Activated naive CD8-positive, alpha-beta T cell treated with anti-CD3 and anti-CD28 coated beads, Interleukin-2, amount 10 ng/mL, durations not matched to agents 7 days and 5 days (primary cell): ENCODE measurements at regions not wholly inside any gene's neighbourhood (a gene's known extent, or its start where the extent isn't known, plus 50 kb on each side); places are given as distances from the start of the nearest gene placed in this dataset.
"Not testable (repeated sequence)": the region's sequence is repeated elsewhere in the genome, so short reads cannot be mapped to it uniquely, and the experiment has no call there.

ENCODE experiments used
- ATAC-seq: fragments of 150-1000 bp; cut with Tn5 transposase; one replicate; pipeline ENCODE4 v1.10.0; 2021; ENCODE audit warnings: low read depth, moderate library complexity
- POLR2A ChIA-PET: fragments of 350-600 bp; sonication (Branson Sonifier 250); formaldehyde crosslinking; loops from one replicate; lab custom pipeline; 2021; ENCODE audit warnings: antibody characterized with exemption; lab: Charles Lee
- DNase-seq: peaks from one replicate; pipeline ENCODE4 v3.0.0; 2021
- H3K27ac Mint-ChIP-seq: one replicate; pipeline ENCODE4 v1.8.0; 2022; ENCODE audit warnings: mild to moderate bottlenecking, mixed read lengths
- H3K27me3 Mint-ChIP-seq: one replicate; pipeline ENCODE4 v1.8.0; 2022; ENCODE audit warnings: mild to moderate bottlenecking, moderate library complexity, mixed read lengths
- H3K36me3 Mint-ChIP-seq: one replicate; pipeline ENCODE4 v1.8.0; 2021; ENCODE audit warnings: mild to moderate bottlenecking, mixed read lengths
- H3K4me1 Mint-ChIP-seq: one replicate; pipeline ENCODE4 v1.8.0; 2021; ENCODE audit warnings: mixed read lengths
- H3K4me3 Mint-ChIP-seq: one replicate; pipeline ENCODE4 v1.8.0; 2022; ENCODE audit warnings: mild to moderate bottlenecking, moderate library complexity, mixed read lengths
- H3K9me3 Mint-ChIP-seq: one replicate; pipeline ENCODE4 v1.8.0; 2021; ENCODE audit warnings: mixed read lengths

DNA sequence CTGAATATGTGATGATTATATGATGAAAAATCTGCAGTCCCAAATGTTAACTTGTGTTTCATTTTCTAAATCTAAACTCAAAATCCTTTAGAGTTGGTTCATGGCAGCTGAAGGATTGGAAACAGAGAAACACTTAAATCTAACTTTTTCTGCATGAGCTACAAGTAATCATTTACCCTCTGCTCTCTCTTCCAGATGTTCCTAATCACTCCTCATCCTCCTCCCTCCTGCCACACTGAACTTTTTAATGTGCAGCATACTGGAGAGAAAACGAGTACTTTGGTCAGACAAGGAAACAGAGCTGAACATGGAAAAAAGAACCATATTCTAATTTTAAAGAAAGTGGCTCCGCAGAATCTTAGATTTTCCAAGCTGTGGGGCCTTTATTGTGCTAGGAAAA lies 321.2 kb upstream of the COL8A1 start:
- H3K9me3 Mint-ChIP-seq, result peaks cover under 1% of the 10 kb centered on the region
- no peaks in the 10 kb centered on the region for H3K4me1 Mint-ChIP-seq
- H3K27ac Mint-ChIP-seq, result no peak overlapping the region
- H3K4me3 Mint-ChIP-seq, result no peak overlapping the region
- DNase-seq (no peak), ATAC-seq (no peak)
- no peaks in the 10 kb centered on the region for H3K27me3 Mint-ChIP-seq
- POLR2A ChIA-PET, result no interaction called here
- H3K36me3 Mint-ChIP-seq, result no peaks in the 10 kb centered on the region

DNA sequence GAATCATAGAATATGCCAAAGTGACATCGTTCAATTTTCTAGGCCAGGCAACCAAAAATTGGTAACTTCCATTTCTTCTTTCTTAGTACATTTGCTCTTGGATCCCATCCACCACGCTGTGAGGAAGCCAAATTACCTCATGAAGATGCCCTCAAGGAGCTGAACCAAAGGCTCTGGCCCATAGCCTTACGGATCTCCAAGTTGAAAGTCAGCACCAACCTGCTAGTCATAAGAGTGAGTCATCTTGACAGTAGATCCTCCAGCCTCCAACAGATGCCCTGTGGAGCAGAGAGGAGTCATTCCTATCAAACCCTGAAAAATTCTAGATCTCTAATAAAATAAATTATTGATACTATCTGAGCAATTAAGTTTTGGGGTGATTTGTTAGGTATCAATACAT lies 322.5 kb upstream of the COL8A1 start:
- Mint-ChIP-seq H3K27ac (no peak overlapping the region), H3K9me3 (peaks cover 2% of the 10 kb centered on the region), H3K4me1 (no peaks in the 10 kb centered on the region), H3K27me3 (no peaks in the 10 kb centered on the region), H3K36me3 (no peaks in the 10 kb centered on the region), H3K4me3 (no peak overlapping the region)
- DNase-seq (no peak), ATAC-seq (no peak)
- POLR2A ChIA-PET, result no interaction called here

DNA sequence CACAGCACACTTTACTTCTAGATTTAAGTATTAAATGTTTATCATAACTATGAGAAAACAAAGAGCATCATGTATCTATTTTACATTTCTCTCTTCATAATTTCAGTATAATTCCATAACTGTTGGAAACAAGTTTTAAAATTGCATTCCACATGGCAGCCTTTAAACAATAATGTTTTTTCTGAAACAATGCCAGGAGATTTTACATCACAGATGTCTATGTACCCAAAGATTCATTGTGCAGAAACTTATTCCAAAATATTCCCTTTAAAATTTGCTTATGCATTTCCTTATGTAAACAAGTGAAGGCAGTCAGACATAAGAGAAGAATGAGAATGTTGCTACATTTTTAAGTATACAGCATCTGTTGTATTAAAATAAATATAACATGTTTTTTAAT lies 324.9 kb upstream of the COL8A1 start:
- H3K27me3 Mint-ChIP-seq, result no peaks in the 10 kb centered on the region
- H3K4me3 Mint-ChIP-seq, result no peak overlapping the region
- H3K27ac Mint-ChIP-seq, result no peak overlapping the region
- peaks cover 8% of the 10 kb centered on the region for H3K9me3 Mint-ChIP-seq
- DNase-seq (no peak), ATAC-seq (no peak)
- H3K36me3 Mint-ChIP-seq, result no peaks in the 10 kb centered on the region
- POLR2A ChIA-PET, result no interaction called here
- no peaks in the 10 kb centered on the region for H3K4me1 Mint-ChIP-seq

DNA sequence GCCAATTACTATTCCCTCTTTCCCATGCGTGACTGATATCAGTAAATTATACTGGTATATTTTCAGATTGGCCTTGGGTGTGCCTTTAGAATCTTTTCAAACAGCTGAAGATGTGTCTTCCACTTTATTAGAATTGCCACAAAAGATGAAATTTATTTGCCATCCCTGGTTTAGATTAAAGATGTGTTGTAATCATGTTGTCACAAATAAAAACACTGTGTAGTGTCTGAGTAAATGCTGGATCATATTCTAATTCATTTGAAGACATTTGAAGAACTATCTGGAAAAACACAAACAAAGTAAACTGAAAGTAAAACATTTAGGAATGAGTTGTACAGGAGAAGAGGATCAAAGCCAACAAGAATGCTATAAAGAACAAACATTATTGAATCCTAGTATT lies 339.7 kb upstream of the COL8A1 start:
- H3K27me3 Mint-ChIP-seq, result no peaks in the 10 kb centered on the region
- no peak overlapping the region for H3K27ac Mint-ChIP-seq
- no peaks in the 10 kb centered on the region for H3K4me1 Mint-ChIP-seq
- peaks cover 6% of the 10 kb centered on the region for H3K9me3 Mint-ChIP-seq
- ATAC-seq, result no peak
- no peak for DNase-seq
- no peaks in the 10 kb centered on the region for H3K36me3 Mint-ChIP-seq
- no peak overlapping the region for H3K4me3 Mint-ChIP-seq
- POLR2A ChIA-PET, result no interaction called here

DNA sequence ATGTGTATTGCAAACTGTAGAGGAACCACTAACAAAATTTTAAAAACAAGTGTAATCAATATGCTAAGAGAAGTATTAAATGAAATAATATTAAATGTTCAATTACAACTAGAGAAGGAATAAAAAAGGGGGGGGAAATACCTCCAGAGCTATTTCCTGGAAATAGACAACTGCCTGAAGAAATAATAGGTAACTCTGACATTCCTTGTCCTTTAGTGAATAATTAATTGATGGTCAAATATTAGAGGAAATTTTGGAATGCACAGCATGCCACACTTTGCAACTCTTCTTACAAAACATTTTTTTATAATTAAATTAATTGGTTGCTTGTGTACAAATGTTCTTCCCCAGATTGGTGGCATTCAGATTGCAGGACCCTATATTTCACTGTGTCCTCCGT lies 342.6 kb upstream of the COL8A1 start:
- ATAC-seq (no peak), DNase-seq (no peak)

DNA sequence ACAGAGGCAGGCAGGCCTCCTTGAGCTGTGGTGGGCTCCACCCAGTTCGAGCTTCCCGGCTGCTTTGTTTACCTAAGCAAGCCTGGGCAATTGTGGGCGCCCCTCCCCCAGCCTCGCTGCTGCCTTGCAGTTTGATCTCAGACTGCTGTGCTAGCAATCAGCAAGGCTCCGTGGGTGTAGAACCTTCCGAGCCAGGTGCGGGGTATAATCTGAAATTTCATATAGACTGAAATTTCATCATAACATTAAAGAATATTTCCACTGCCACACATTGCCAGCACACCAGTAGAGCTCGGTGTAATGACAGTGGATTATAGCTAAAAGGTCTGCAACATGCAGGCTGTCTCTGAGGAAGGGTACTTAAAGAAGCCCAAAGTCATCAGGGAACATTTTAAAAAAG lies 344.3 kb upstream of the COL8A1 start:
- ATAC-seq, DNase-seq, H3K4me1 Mint-ChIP-seq, H3K36me3 Mint-ChIP-seq, H3K27ac Mint-ChIP-seq, H3K4me3 Mint-ChIP-seq, H3K27me3 Mint-ChIP-seq, H3K9me3 Mint-ChIP-seq, POLR2A ChIA-PET: not testable (repeated sequence)

More for the DNA sequence above, 342.6 kb upstream of the COL8A1 start:
- H3K9me3 Mint-ChIP-seq, result peaks cover 4% of the 10 kb centered on the region
- H3K27ac Mint-ChIP-seq, result no peak overlapping the region
- POLR2A ChIA-PET, result no interaction called here
- H3K4me1 Mint-ChIP-seq, result no peaks in the 10 kb centered on the region
- H3K36me3 Mint-ChIP-seq, result no peaks in the 10 kb centered on the region
- no peaks in the 10 kb centered on the region for H3K27me3 Mint-ChIP-seq
- no peak overlapping the region for H3K4me3 Mint-ChIP-seq

DNA sequence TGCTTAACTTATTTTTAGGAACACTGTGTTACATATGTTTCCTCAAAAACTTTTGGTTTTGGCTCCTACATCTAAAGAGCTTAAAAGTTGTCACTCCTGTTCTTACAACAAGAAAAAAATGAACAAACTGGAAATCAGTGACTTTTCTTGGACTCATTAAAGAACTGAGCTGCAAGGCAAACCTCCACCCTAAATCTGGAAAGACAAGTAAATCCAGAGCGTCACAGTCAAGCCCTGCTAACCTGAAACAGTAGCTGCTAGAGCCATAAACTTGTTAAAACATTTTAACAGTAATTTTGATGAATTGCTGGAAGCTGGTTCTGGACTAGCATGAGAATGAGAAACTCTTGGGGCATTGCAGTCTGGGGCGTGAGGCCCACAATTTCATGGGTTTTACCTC lies 350.5 kb upstream of the COL8A1 start:
- POLR2A ChIA-PET, result no interaction called here
- no peak for ATAC-seq
- Mint-ChIP-seq H3K9me3 (no peaks in the 10 kb centered on the region), H3K27me3 (no peaks in the 10 kb centered on the region), H3K4me3 (no peak overlapping the region), H3K36me3 (no peaks in the 10 kb centered on the region), H3K27ac (no peak overlapping the region), H3K4me1 (no peaks in the 10 kb centered on the region)
- no peak for DNase-seq

DNA sequence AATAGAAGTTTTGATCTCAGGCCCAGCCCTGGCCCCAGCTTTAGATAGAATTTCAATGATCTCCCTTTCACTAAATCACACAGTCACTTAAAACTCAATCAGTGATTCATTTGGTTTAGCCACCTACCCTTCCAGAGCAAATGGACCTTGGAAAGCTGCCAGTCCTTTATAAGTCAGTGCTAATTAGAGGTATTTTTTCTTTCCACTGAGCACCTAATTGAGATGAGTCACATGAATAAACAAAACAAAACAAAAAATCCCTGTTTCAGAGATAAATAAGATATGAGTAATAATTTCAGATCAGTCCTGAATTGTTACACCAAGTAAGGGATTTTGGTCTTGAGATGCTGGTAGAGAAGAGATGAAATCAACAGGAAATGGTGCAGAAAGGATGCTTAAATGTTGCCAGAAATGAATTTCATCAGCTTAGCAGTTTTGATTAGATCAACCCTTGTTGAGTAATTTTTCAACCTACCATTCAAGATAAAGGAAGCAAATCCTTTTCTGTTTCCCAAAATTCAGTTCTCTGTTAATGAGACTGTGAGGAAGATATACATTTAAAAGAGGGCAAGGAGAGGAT lies 352.0 kb upstream of the COL8A1 start:
- H3K9me3 Mint-ChIP-seq, result peaks cover 1% of the 10 kb centered on the region
- H3K36me3 Mint-ChIP-seq, result no peaks in the 10 kb centered on the region
- ATAC-seq (no peak), DNase-seq (no peak)
- no peaks in the 10 kb centered on the region for H3K4me1 Mint-ChIP-seq
- H3K27me3 Mint-ChIP-seq, result no peaks in the 10 kb centered on the region
- H3K27ac Mint-ChIP-seq, result no peak overlapping the region
- H3K4me3 Mint-ChIP-seq, result no peak overlapping the region
- POLR2A ChIA-PET, result no interaction called here

DNA sequence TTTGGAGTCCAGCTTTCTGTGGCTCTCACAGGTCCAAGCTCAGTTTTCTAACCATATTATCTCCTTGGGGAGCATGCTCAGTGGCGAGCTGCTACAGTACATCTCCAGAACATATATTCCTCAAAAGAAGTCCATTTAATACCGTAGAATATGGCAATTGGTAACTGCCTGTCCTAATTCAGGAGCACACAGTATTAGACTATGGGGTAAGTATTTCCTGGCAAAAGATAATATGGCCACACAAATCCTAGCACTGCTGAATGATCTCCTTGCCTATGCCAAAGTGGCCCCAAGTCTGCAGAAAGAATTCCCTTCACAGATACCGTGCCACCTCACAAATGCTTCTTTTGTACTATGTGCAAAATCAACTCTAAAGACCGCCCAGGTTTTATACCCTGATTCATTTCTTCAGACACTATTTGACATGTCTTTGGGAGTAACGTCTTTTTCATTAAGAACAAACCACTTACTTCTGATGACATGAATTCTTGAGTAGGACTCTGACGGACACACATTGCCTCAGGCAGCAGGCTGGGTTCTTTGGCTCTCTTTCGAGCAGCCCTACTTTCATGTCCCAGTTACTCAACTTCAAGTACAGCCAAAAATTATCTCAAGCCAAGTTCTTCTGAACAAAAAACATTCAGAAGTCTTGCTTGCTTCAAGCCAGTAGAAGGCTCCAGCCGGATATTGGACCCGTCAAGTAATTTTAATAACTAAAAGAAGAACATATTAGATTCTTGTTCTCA lies 368.3 kb upstream of the DCBLD2 start:
- H3K9me3 Mint-ChIP-seq, result peaks cover 3% of the 10 kb centered on the region
- no peaks in the 10 kb centered on the region for H3K27me3 Mint-ChIP-seq
- DNase-seq (no peak), ATAC-seq (no peak)
- POLR2A ChIA-PET, result no interaction called here
- no peak overlapping the region for H3K27ac Mint-ChIP-seq
- H3K4me1 Mint-ChIP-seq, result no peaks in the 10 kb centered on the region
- no peak overlapping the region for H3K4me3 Mint-ChIP-seq
- no peaks in the 10 kb centered on the region for H3K36me3 Mint-ChIP-seq

DNA sequence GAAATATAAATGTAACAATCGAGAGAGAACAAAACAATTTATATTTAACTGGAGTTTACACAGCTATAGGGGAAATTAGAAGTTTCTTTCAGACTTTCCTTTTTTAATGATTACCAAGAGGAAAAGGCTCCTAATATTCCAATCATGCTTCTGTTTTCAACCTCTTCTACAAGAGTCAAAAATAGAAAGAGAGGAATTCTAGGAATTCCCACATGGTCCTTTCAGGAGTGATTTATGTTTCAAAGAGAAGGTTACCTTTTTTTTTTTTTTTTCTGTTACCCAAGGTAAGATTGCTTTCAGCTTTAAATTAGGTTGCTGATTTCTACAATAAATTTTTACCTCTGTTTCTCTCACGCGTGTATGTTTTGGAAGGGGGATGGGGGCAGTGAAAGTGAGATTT lies 355.3 kb upstream of the DCBLD2 start:
- H3K4me1 Mint-ChIP-seq, result no peaks in the 10 kb centered on the region
- DNase-seq (no peak), ATAC-seq (no peak)
- H3K27ac Mint-ChIP-seq, result no peak overlapping the region
- H3K36me3 Mint-ChIP-seq, result no peaks in the 10 kb centered on the region
- POLR2A ChIA-PET, result no interaction called here
- no peaks in the 10 kb centered on the region for H3K27me3 Mint-ChIP-seq
- H3K4me3 Mint-ChIP-seq, result no peak overlapping the region
- peaks cover 4% of the 10 kb centered on the region for H3K9me3 Mint-ChIP-seq

DNA sequence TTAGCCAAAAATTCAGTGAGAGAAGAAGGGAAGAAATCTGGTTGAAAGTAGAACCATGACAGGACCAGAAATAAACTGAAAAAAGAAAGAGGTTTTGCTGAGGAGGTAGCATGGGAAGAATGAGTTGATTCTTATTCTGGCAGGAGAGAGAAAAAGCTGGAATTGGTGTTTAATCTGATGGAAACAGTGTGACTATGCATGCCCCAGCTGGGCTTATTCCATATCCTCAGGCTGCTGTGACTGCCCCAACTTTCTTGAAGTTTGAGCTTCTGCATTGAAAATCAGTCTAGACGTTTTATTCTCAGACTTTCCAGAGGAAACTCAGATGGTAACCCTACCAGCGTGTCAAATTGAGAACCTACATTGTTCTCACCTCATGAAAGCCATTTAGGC lies 352.5 kb upstream of the DCBLD2 start:
- H3K4me3 Mint-ChIP-seq, result no peak overlapping the region
- H3K36me3 Mint-ChIP-seq, result no peaks in the 10 kb centered on the region
- POLR2A ChIA-PET, result no interaction called here
- no peak overlapping the region for H3K27ac Mint-ChIP-seq
- H3K27me3 Mint-ChIP-seq, result no peaks in the 10 kb centered on the region
- ATAC-seq (no peak), DNase-seq (no peak)
- no peaks in the 10 kb centered on the region for H3K4me1 Mint-ChIP-seq
- peaks cover 4% of the 10 kb centered on the region for H3K9me3 Mint-ChIP-seq

DNA sequence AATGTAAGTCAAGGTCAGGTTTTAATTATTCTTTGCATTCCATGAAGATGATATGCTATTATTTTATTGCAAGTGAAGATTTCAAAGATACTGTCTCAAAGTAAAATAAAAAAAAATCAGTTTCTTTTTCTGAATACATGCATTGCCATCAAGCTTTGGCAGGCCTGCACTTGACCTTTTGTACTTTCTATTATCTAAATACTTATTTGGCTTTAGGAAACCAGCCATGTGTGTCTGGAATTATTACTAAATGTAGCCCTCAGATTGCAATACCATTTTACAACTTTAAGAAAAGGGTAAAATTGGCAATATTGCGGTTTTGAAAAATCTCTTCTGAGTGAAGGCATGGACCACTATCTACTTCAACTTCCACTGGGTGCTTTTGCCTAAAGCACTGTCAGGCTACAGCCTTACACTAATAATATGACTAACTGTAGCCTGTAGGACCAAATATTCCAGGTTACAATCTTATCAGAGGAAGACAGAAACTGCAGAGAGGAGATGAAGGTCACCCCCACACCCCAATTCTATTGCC lies 349.4 kb upstream of the DCBLD2 start:
- Mint-ChIP-seq H3K4me1 (no peaks in the 10 kb centered on the region), H3K9me3 (no peaks in the 10 kb centered on the region), H3K27me3 (no peaks in the 10 kb centered on the region), H3K4me3 (no peak overlapping the region), H3K36me3 (no peaks in the 10 kb centered on the region), H3K27ac (no peak overlapping the region)
- DNase-seq, result no peak
- POLR2A ChIA-PET, result no interaction called here
- no peak for ATAC-seq

DNA sequence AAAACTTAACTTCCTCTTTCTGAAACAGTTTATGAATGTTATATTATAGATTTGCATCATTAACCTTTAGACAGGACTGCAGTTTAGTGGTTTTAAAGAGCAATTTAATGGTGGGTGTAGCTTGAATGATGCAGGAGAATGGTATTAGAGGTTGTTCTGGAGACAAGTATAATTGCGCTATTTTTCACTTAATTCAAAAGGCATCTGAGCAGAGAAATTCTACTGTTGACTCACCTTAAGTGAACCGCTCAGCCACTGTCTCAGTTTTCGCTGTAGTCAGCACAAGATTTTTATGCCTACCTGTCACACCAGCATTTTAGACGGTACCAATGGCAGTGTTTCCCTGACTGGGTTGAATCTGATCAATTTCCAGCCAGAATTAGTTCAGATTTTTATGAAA lies 348.8 kb upstream of the DCBLD2 start:
- H3K27me3 Mint-ChIP-seq, result no peaks in the 10 kb centered on the region
- H3K4me1 Mint-ChIP-seq, result no peaks in the 10 kb centered on the region
- no peak for ATAC-seq
- H3K36me3 Mint-ChIP-seq, result no peaks in the 10 kb centered on the region
- POLR2A ChIA-PET, result no interaction called here
- H3K27ac Mint-ChIP-seq, result no peak overlapping the region
- H3K4me3 Mint-ChIP-seq, result no peak overlapping the region
- DNase-seq, result no peak
- no peaks in the 10 kb centered on the region for H3K9me3 Mint-ChIP-seq

DNA sequence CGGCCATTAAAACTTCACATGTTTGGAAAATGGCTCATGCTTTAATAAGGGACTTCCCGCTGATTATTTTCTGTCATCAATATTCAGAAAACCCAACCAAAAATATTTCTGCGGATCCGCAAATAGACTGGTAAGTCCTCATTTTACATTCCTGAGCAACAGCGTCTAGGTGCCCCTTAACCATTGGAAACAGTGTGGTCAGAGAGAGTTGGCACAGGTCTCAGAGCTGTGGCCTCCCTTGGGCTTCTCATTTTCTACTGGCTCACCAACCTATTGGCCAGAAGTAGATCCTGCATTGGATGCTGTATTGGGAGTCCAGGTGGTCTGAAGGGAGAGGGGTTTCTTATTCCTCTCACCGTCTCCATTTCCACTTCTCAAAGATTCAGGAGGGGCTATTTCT lies 348.1 kb upstream of the DCBLD2 start:
- Mint-ChIP-seq H3K36me3 (no peaks in the 10 kb centered on the region), H3K4me3 (no peak overlapping the region), H3K4me1 (no peaks in the 10 kb centered on the region), H3K27ac (no peak overlapping the region), H3K27me3 (no peaks in the 10 kb centered on the region), H3K9me3 (no peaks in the 10 kb centered on the region)
- POLR2A ChIA-PET, result no interaction called here
- no peak for ATAC-seq
- DNase-seq, result no peak
